ENCODE measurements at regions not wholly inside any gene's neighbourhood (a gene's known extent, or its start where the extent isn't known, plus 50 kb on each side); places are given as distances from the start of the nearest gene placed in this dataset.

- Mint-ChIP-seq H3K36me3 (ENCODE audit: low read depth) (peaks cover 6% of the 10 kb centered on the region), H3K27me3 (ENCODE audit: low read depth) (no peaks in the 10 kb centered on the region), H3K4me3 (no peak overlapping the region), H3K27ac (peak overlapping the region in 2 of 3 experiments; percentile 15 to 65), H3K4me1 (peaks cover 36% of the 10 kb centered on the region), H3K9me3 (no peaks in the 10 kb centered on the region)
- TF ChIP-seq CTCF (IDR thresholded peaks at IDR 0.05; ENCODE audit: unreplicated experiment in 3 of 3): no peak
Measured at GRCh38 chr16:85262558-85263238, 150.4 kb upstream of the CIBAR2 start.

- no peak overlapping the region for H3K4me3 Mint-ChIP-seq
- H3K27me3 Mint-ChIP-seq (ENCODE audit: low read depth): no peaks in the 10 kb centered on the region
- peak overlapping the region in 2 of 3 experiments; percentile 15 to 65 for H3K27ac Mint-ChIP-seq
- TF ChIP-seq CTCF (IDR thresholded peaks at IDR 0.05; ENCODE audit: unreplicated experiment in 3 of 3): no peak
- H3K36me3 Mint-ChIP-seq (ENCODE audit: low read depth): peaks cover 6% of the 10 kb centered on the region
- no peaks in the 10 kb centered on the region for H3K9me3 Mint-ChIP-seq
- H3K4me1 Mint-ChIP-seq: peaks cover 32% of the 10 kb centered on the region
Measured at GRCh38 chr16:85263239-85263585, 150.9 kb upstream of the CIBAR2 start.

GRCh38 chr16:85264752-85265151, 152.5 kb upstream of the CIBAR2 start:
- no peak overlapping the region for H3K4me3 Mint-ChIP-seq
- H3K9me3 Mint-ChIP-seq: no peaks in the 10 kb centered on the region
- H3K27ac Mint-ChIP-seq: no peak overlapping the region
- TF ChIP-seq CTCF (IDR thresholded peaks at IDR 0.05; ENCODE audit: unreplicated experiment in 3 of 3): no peak
- H3K36me3 Mint-ChIP-seq (ENCODE audit: low read depth): peaks cover 6% of the 10 kb centered on the region
- H3K4me1 Mint-ChIP-seq: peaks cover 31% of the 10 kb centered on the region
- no peaks in the 10 kb centered on the region for H3K27me3 Mint-ChIP-seq (ENCODE audit: low read depth)

- no peaks in the 10 kb centered on the region for H3K9me3 Mint-ChIP-seq
- TF ChIP-seq CTCF (IDR thresholded peaks at IDR 0.05; ENCODE audit: unreplicated experiment in 3 of 3): no peak
- H3K27ac Mint-ChIP-seq: no peak overlapping the region
- peaks cover 34% of the 10 kb centered on the region for H3K4me1 Mint-ChIP-seq
- peaks cover 2% of the 10 kb centered on the region for H3K27me3 Mint-ChIP-seq (ENCODE audit: low read depth)
- H3K4me3 Mint-ChIP-seq: no peak overlapping the region
- H3K36me3 Mint-ChIP-seq (ENCODE audit: low read depth): peaks cover 6% of the 10 kb centered on the region
Measured at GRCh38 chr16:85265161-85265784, 153.0 kb upstream of the CIBAR2 start.

GRCh38 chr16:85265810-85266209, 153.5 kb upstream of the CIBAR2 start:
- H3K36me3 Mint-ChIP-seq (ENCODE audit: low read depth): peaks cover 6% of the 10 kb centered on the region
- H3K9me3 Mint-ChIP-seq: no peaks in the 10 kb centered on the region
- TF ChIP-seq CTCF (IDR thresholded peaks at IDR 0.05; ENCODE audit: unreplicated experiment in 3 of 3): no peak
- H3K27me3 Mint-ChIP-seq (ENCODE audit: low read depth): peaks cover 3% of the 10 kb centered on the region
- no peak overlapping the region for H3K4me3 Mint-ChIP-seq
- no peak overlapping the region for H3K27ac Mint-ChIP-seq
- H3K4me1 Mint-ChIP-seq: peaks cover 40% of the 10 kb centered on the region

GRCh38 chr16:85266857-85267256, 154.6 kb upstream of the CIBAR2 start:
- H3K4me3 Mint-ChIP-seq: no peak overlapping the region
- TF ChIP-seq CTCF (IDR thresholded peaks at IDR 0.05; ENCODE audit: unreplicated experiment in 3 of 3): no peak

More at GRCh38 chr16:85266857-85267256, 154.6 kb upstream of the CIBAR2 start:
- H3K4me1 Mint-ChIP-seq: peaks cover 42% of the 10 kb centered on the region
- H3K9me3 Mint-ChIP-seq: no peaks in the 10 kb centered on the region
- peaks cover 3% of the 10 kb centered on the region for H3K27me3 Mint-ChIP-seq (ENCODE audit: low read depth)
- peaks cover 6% of the 10 kb centered on the region for H3K36me3 Mint-ChIP-seq (ENCODE audit: low read depth)
- H3K27ac Mint-ChIP-seq: no peak overlapping the region

All from nephron (organoid).